ENCODE measurements at regions not wholly inside any gene's neighbourhood (a gene's known extent, or its start where the extent isn't known, plus 50 kb on each side); places are given as distances from the start of the nearest gene placed in this dataset.

DNA sequence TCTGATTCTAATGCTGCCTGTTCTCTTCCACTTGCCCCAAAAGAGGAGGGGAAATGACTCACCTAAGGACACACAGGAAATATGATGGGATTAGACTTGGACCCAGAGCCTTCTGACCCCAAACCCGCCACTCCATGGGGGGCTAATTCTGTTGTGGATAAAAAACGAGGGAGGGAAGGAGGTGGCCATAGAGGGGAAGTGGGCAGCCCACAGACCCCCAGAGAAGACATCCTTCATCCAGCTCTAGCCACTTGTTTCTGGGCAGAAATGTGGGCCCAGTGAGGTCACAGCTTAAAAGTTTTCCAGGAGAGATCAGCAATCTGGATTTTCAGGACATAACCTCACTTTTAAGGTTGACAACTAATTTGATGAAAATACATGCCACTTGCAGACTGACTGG lies 202.1 kb downstream of the ANKRD60 start:
- no peak for TF ChIP-seq JUND (IDR thresholded peaks at IDR 0.05; ENCODE audit: low read depth, low read length)
- no peak for TF ChIP-seq SMC3 (IDR thresholded peaks at IDR 0.05; ENCODE audit: borderline replicate concordance, low read length)
- no peak for TF ChIP-seq POLR2A (IDR thresholded peaks at IDR 0.05; ENCODE audit: low read depth, low read length)
- no peak for TF ChIP-seq RAD51 (IDR thresholded peaks at IDR 0.05)
- TF ChIP-seq CHD2 (IDR thresholded peaks at IDR 0.05; ENCODE audit: borderline replicate concordance, low read depth, low read length): no peak
- TF ChIP-seq, protein P1, sequence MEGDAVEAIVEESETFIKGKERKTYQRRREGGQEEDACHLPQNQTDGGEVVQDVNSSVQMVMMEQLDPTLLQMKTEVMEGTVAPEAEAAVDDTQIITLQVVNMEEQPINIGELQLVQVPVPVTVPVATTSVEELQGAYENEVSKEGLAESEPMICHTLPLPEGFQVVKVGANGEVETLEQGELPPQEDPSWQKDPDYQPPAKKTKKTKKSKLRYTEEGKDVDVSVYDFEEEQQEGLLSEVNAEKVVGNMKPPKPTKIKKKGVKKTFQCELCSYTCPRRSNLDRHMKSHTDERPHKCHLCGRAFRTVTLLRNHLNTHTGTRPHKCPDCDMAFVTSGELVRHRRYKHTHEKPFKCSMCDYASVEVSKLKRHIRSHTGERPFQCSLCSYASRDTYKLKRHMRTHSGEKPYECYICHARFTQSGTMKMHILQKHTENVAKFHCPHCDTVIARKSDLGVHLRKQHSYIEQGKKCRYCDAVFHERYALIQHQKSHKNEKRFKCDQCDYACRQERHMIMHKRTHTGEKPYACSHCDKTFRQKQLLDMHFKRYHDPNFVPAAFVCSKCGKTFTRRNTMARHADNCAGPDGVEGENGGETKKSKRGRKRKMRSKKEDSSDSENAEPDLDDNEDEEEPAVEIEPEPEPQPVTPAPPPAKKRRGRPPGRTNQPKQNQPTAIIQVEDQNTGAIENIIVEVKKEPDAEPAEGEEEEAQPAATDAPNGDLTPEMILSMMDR (IDR thresholded peaks at IDR 0.05 in 2 of 3, conservative IDR thresholded peaks at IDR 0.05 in 1 of 3; ENCODE audit: control insufficient read depth in 2 of 3, extremely low read depth in 1 of 3, insufficient read depth in 1 of 3, low read depth in 3 of 3, low read length in 3 of 3): no peak
- no peak for TF ChIP-seq HDAC2 (IDR thresholded peaks at IDR 0.05)
- no peak for TF ChIP-seq NR2C2 (IDR thresholded peaks at IDR 0.05; ENCODE audit: borderline replicate concordance, control insufficient read depth, insufficient read length, low read depth)

Data from GM12878 (cell line).